ENCODE measurements at regions not wholly inside any gene's neighbourhood (a gene's known extent, or its start where the extent isn't known, plus 50 kb on each side); places are given as distances from the start of the nearest gene placed in this dataset.

DNA sequence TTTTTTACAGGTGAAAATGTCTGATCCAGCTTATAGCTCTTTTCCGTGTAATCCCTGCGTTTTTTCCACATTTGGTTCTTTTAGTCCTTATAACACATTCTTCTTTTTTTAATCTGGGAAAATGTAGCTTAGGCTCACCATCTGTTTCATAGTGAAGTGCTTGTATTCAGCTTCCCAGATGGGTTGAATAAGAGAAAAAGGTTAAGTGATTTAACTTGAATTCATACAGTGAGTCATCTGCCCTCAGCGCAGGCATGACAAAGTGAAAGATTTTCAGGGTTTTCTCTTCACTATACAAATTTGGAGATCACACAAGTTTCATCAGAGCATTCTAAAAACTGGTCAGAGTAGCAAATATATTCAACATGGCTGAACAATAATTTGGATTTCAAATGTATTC lies 224.8 kb downstream of the SPRY2 start:
- Histone ChIP-seq H3K27ac (replicated peaks in 1 of 4) (no peak overlapping the region), H3K4me3 (no peak overlapping the region), H3K27me3 (no peaks in the 10 kb centered on the region), H3K4me1 (no peaks in the 10 kb centered on the region), H3K36me3 (no peaks in the 10 kb centered on the region), H3K9me3 (no peaks in the 10 kb centered on the region)
- WGBS: 68% methylated on average over 3 of the region's 3 CpGs
- no peak for TF ChIP-seq POLR2AphosphoS5 (IDR thresholded peaks at IDR 0.05)
- TF ChIP-seq POLR2A (IDR thresholded peaks at IDR 0.05; ENCODE audit: low read depth): no peak
- intact Hi-C loops (cut with DNase I): no loop called here
- no peak for DNase-seq (ENCODE audit: extremely low spot score)

DNA sequence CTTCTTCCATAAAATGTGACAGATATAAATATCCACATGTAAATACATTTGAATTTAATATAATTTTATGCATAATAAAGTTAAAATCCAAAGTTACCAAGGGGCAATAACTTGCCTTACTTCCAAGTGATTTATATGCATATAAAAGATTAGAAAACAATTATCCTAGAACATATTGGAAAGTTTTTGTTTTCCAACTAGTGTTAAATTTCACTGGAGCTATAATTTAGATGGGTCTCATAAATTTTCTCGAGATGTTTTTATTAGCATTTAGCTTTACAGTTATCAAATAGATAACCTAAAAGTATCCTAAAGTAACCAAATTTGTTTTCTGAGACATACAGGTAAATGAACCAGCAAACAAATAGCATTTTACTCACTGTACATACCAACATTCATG lies 225.3 kb downstream of the SPRY2 start:
- Histone ChIP-seq H3K4me3 (no peak overlapping the region), H3K27ac (replicated peaks in 1 of 4) (no peak overlapping the region), H3K9me3 (no peaks in the 10 kb centered on the region), H3K4me1 (no peaks in the 10 kb centered on the region), H3K27me3 (no peaks in the 10 kb centered on the region), H3K36me3 (no peaks in the 10 kb centered on the region)
- WGBS: 89% methylated on average over 1 of the region's 1 CpG
- DNase-seq (ENCODE audit: extremely low spot score): no peak
- no peak for TF ChIP-seq POLR2AphosphoS5 (IDR thresholded peaks at IDR 0.05)
- no peak for TF ChIP-seq EP300 (IDR thresholded peaks at IDR 0.05)
- TF ChIP-seq, protein P1, sequence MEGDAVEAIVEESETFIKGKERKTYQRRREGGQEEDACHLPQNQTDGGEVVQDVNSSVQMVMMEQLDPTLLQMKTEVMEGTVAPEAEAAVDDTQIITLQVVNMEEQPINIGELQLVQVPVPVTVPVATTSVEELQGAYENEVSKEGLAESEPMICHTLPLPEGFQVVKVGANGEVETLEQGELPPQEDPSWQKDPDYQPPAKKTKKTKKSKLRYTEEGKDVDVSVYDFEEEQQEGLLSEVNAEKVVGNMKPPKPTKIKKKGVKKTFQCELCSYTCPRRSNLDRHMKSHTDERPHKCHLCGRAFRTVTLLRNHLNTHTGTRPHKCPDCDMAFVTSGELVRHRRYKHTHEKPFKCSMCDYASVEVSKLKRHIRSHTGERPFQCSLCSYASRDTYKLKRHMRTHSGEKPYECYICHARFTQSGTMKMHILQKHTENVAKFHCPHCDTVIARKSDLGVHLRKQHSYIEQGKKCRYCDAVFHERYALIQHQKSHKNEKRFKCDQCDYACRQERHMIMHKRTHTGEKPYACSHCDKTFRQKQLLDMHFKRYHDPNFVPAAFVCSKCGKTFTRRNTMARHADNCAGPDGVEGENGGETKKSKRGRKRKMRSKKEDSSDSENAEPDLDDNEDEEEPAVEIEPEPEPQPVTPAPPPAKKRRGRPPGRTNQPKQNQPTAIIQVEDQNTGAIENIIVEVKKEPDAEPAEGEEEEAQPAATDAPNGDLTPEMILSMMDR (IDR thresholded peaks at IDR 0.05): no peak
- intact Hi-C loops (cut with DNase I): no loop called here

DNA sequence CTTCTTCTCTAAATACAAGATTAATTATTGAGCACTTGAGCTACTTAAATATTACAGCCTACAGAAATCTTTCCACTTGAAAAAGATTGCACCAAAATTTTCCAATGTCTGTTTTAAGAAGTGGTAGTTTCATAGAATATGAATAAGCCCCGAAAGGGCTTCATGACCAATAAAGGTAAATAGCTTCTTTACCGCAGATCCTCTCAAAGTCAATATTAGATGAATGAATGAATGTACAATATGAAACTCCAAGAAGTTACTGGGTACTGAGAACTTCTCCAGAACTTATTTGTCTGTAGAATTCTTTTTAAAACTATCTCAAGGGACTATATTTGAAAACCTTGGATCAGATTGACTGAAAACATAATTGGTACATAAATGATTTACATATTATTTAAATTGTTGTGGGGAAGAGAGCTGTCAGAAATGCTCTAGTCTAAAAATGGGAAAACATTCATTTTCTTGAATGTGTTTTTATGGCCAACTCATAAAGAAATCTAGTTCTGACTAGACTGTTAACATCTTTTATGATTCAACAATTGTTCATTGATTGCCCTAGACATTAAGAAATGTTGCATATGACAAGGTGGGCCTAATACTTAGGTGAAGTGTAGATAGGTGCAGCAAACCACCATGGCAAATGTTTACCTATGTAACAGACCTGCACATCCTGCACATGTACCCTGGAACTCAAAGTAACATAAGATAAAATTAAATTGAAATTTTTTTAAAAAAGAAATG lies 227.0 kb downstream of the SPRY2 start:
- no peaks in the 10 kb centered on the region for H3K9me3 ChIP-seq
- TF ChIP-seq POLR2AphosphoS5 (IDR thresholded peaks at IDR 0.05) (no peak), POLR2A (IDR thresholded peaks at IDR 0.05; ENCODE audit: low read depth) (no peak), EP300 (IDR thresholded peaks at IDR 0.05) (no peak)
- TF ChIP-seq, protein P1 (IDR thresholded peaks at IDR 0.05): no peak
- no peaks in the 10 kb centered on the region for H3K27me3 ChIP-seq
- no peak overlapping the region for H3K27ac ChIP-seq (replicated peaks in 1 of 4)
- H3K36me3 ChIP-seq: no peaks in the 10 kb centered on the region
- H3K4me3 ChIP-seq: no peak overlapping the region
- WGBS: 97% methylated on average over 2 of the region's 2 CpGs
- no peaks in the 10 kb centered on the region for H3K4me1 ChIP-seq
- intact Hi-C loops (cut with DNase I): no loop called here
- no peak for DNase-seq (ENCODE audit: extremely low spot score)

DNA sequence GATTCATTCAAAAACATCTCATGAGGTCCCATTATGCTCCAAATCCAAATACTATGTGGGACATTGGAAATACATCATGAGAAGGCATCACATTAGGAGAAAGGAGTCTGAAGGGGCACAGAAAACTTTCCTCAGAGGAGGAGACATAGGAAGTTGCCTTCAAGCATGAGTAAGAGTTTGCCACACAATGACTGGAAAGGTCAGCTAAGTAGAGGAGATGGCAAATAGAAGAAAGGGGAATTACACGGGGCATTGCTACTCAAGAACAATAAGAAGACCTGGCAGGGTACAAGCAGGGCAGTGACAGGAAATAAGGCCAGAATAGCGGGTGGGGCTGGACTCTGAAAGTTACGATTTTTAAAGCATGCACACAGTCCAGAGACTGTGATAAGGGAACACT lies 231.6 kb downstream of the SPRY2 start:
- Histone ChIP-seq H3K4me3 (no peak overlapping the region), H3K27ac (replicated peaks in 1 of 4) (no peak overlapping the region), H3K9me3 (no peaks in the 10 kb centered on the region), H3K27me3 (no peaks in the 10 kb centered on the region), H3K4me1 (no peaks in the 10 kb centered on the region), H3K36me3 (no peaks in the 10 kb centered on the region)
- 74% methylated on average over 3 of the region's 3 CpGs for WGBS
- intact Hi-C loops (cut with DNase I): no loop called here
- DNase-seq (ENCODE audit: extremely low spot score): no peak
- TF ChIP-seq, protein P1 (IDR thresholded peaks at IDR 0.05): no peak
- no peak for TF ChIP-seq POLR2AphosphoS5 (IDR thresholded peaks at IDR 0.05)
- TF ChIP-seq POLR2A (IDR thresholded peaks at IDR 0.05; ENCODE audit: low read depth): no peak
- TF ChIP-seq EP300 (IDR thresholded peaks at IDR 0.05): no peak

DNA sequence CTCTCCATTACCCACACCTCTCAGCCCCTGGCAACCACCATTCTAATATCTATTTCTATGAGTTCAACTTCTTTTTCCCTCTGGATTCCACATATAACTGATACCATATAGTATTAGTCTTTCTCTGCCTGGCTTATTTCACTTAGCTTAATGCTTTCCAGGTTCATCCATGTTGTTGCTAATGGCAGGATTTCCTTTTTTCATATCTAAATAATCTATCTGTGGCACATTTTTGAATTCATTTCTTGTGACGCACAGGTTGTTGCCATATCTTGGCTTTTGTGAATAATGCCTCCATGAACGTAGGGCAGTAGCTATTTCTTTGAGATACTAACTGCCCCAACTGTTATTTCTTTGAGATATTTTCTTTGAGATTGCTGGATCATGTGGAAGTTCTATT lies 235.6 kb downstream of the SPRY2 start:
- no peaks in the 10 kb centered on the region for H3K4me1 ChIP-seq
- intact Hi-C loops (cut with DNase I): no loop called here
- DNase-seq (ENCODE audit: extremely low spot score): no peak
- H3K9me3 ChIP-seq: no peaks in the 10 kb centered on the region
- H3K27ac ChIP-seq (replicated peaks in 1 of 4): no peak overlapping the region
- 66% methylated on average over 2 of the region's 2 CpGs for WGBS
- H3K27me3 ChIP-seq: no peaks in the 10 kb centered on the region
- H3K36me3 ChIP-seq: no peaks in the 10 kb centered on the region
- TF ChIP-seq POLR2AphosphoS5 (IDR thresholded peaks at IDR 0.05) (no peak), POLR2A (IDR thresholded peaks at IDR 0.05; ENCODE audit: low read depth) (no peak), EP300 (IDR thresholded peaks at IDR 0.05) (no peak)
- TF ChIP-seq, protein P1 (IDR thresholded peaks at IDR 0.05): no peak
- no peak overlapping the region for H3K4me3 ChIP-seq

Measured in esophagus muscularis mucosa (tissue), 4 donors.